ENCODE measurements at regions not wholly inside any gene's neighbourhood (a gene's known extent, or its start where the extent isn't known, plus 50 kb on each side); places are given as distances from the start of the nearest gene placed in this dataset.

GRCh38 chr11:15815246-15816195 lies 540.8 kb downstream of the SOX6 start:
- no peak for DNase-seq (ENCODE audit: low spot score)

GRCh38 chr11:15816260-15816871 lies 540.0 kb downstream of the SOX6 start:
- DNase-seq (ENCODE audit: low spot score) = no peak

GRCh38 chr11:15817001-15817400 lies 539.3 kb downstream of the SOX6 start:
- no peak for DNase-seq (ENCODE audit: low spot score)

- no peak for DNase-seq (ENCODE audit: low spot score)
Observed at GRCh38 chr11:15818132-15818842, 538.1 kb downstream of the SOX6 start.

- DNase-seq (ENCODE audit: low spot score) = peak; percentile 92
Observed at GRCh38 chr11:15819679-15820286, 536.6 kb downstream of the SOX6 start.

- no peak for DNase-seq (ENCODE audit: low spot score)
Observed at GRCh38 chr11:15821451-15821850, 534.9 kb downstream of the SOX6 start.

GRCh38 chr11:15824060-15824459 lies 532.3 kb downstream of the SOX6 start:
- DNase-seq (ENCODE audit: low spot score) = no peak

GRCh38 chr11:15825976-15826650 lies 530.2 kb downstream of the SOX6 start:
- DNase-seq (ENCODE audit: low spot score) = no peak

- no peak for DNase-seq (ENCODE audit: low spot score)
Observed at GRCh38 chr11:15826826-15827225, 529.5 kb downstream of the SOX6 start.

GRCh38 chr11:15828215-15828853 lies 528.0 kb downstream of the SOX6 start:
- DNase-seq (ENCODE audit: low spot score) = peak; percentile 52

GRCh38 chr11:15829312-15829711 lies 527.0 kb downstream of the SOX6 start:
- no peak for DNase-seq (ENCODE audit: low spot score)

GRCh38 chr11:15830741-15831428 lies 525.5 kb downstream of the SOX6 start:
- DNase-seq (ENCODE audit: low spot score) = peak; percentile 40

GRCh38 chr11:15835788-15836411 lies 520.4 kb downstream of the SOX6 start:
- no peak for DNase-seq (ENCODE audit: low spot score)

- DNase-seq (ENCODE audit: low spot score) = no peak
Observed at GRCh38 chr11:15836795-15837194, 519.6 kb downstream of the SOX6 start.

GRCh38 chr11:15837901-15838489 lies 518.4 kb downstream of the SOX6 start:
- DNase-seq (ENCODE audit: low spot score) = no peak

GRCh38 chr11:15839061-15839460 lies 517.3 kb downstream of the SOX6 start:
- DNase-seq (ENCODE audit: low spot score) = no peak

GRCh38 chr11:15840966-15841365 lies 515.4 kb downstream of the SOX6 start:
- DNase-seq (ENCODE audit: low spot score) = no peak

- no peak for DNase-seq (ENCODE audit: low spot score)
Observed at GRCh38 chr11:15841931-15842740, 514.2 kb downstream of the SOX6 start.

Measured in globus pallidus (tissue), 1 donor.